HFFc6 (cell line): ENCODE measurements at regions not wholly inside any gene's neighbourhood (a gene's known extent, or its start where the extent isn't known, plus 50 kb on each side); places are given as distances from the start of the nearest gene placed in this dataset.
"Not testable (repeated sequence)": the region's sequence is repeated elsewhere in the genome, so short reads cannot be mapped to it uniquely, and the experiment has no call there.

Experiments
- DNase-seq: peaks from one replicate; pipeline ENCODE4 v3.0.0-alpha.2; 2018
- H3K27ac Mint-ChIP-seq: 2 replicates; pipeline ENCODE4 v1.8.0; 2020; ENCODE audit warnings: mild to moderate bottlenecking, mixed read lengths
- H3K27me3 Mint-ChIP-seq: 2 replicates; pipeline ENCODE4 v1.8.0; 2021; ENCODE audit warnings: mild to moderate bottlenecking, moderate library complexity, mixed read lengths; ENCODE audit not compliant: insufficient read depth
- H3K36me3 Mint-ChIP-seq: 2 replicates; pipeline ENCODE4 v1.8.0; 2021; ENCODE audit warnings: low read depth, mixed read lengths
- H3K4me1 Mint-ChIP-seq: 2 replicates; pipeline ENCODE4 v1.8.0; 2020; ENCODE audit warnings: low read depth, mixed read lengths
- H3K4me3 Mint-ChIP-seq: 2 replicates; pipeline ENCODE4 v1.8.0; 2020; ENCODE audit warnings: mild to moderate bottlenecking, moderate library complexity, mixed read lengths
- H3K9me3 Mint-ChIP-seq: 2 replicates; pipeline ENCODE4 v1.8.0; 2020; ENCODE audit warnings: mild to moderate bottlenecking, mixed read lengths
- CTCF ChIP-seq: fragments of 200-600 bp; sonication (generic); IDR thresholded peaks from 2 replicates; pipeline ENCODE4 v1.5.0; 2021; ENCODE audit warnings: antibody characterized with exemption, mild to moderate bottlenecking

- no peak for TF ChIP-seq CTCF
- no peak for DNase-seq
- Mint-ChIP-seq H3K36me3 (no peaks in the 10 kb centered on the region), H3K4me3 (no peak overlapping the region), H3K4me1 (no peaks in the 10 kb centered on the region), H3K9me3 (no peaks in the 10 kb centered on the region; the same call in 1 of the 2 replicates), H3K27ac (no peak overlapping the region), H3K27me3 (peaks cover 1% of the 10 kb centered on the region; the same call in 1 of the 2 replicates)
Observed at GRCh38 chr6:11307226-11307625, 74.8 kb upstream of the NEDD9 start.

DNA sequence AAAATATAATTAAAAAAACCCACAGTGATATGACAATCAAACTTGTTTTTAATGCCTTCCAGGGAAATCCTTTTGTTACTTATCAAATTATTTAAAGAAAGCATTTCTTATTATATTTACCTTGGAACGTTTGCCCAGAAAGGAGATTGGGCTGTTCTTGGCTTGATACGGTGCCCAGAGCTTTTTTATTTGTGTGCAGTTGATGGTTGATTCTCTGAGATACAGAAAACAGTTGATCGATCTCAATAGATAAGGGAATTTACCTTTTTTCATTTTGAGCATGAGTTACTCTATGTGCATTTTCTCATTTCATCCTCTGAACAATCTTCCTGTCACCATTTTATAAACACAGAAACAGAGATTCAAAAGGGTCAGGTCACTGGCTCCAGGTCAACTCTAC, 72.5 kb upstream of the NEDD9 start:
- Mint-ChIP-seq H3K27me3 (no peaks in the 10 kb centered on the region), H3K4me3 (no peak overlapping the region), H3K27ac (no peak overlapping the region), H3K9me3 (peaks cover 3% of the 10 kb centered on the region), H3K36me3 (peaks cover 4% of the 10 kb centered on the region; the same call in 1 of the 2 replicates), H3K4me1 (peaks cover 3% of the 10 kb centered on the region)
- TF ChIP-seq CTCF, result no peak
- DNase-seq, result no peak

DNA sequence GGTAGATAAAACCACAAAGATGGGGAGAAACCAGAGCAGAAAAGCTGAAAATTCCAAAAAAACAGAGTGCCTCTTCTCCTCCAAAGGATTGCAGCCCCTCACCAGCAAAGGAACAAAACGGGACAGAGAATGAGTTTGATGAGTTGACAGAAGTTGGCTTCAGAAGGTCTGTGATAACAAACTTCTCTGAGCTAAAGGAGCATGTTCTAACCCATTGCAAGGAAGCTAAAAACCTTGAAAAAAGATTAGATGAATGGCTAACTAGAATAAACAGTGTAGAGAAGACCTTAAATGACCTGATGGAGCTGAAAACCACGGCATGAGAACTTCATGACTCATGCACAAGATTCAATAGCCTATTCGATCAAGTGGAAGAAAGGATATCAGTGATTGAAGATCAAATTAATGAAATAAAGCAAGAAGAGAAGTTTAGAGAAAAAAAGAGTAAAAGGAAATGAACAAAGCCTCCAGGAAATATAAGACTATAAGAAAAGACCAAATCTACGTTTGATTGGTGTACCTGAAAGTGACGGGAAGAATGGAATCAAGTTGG, 67.5 kb upstream of the NEDD9 start:
- Mint-ChIP-seq H3K9me3 (peaks cover 12% of the 10 kb centered on the region), H3K36me3 (peaks cover 13% of the 10 kb centered on the region)
- H3K27me3 Mint-ChIP-seq, H3K4me3 Mint-ChIP-seq, DNase-seq, H3K27ac Mint-ChIP-seq, H3K4me1 Mint-ChIP-seq: not testable (repeated sequence)

DNA sequence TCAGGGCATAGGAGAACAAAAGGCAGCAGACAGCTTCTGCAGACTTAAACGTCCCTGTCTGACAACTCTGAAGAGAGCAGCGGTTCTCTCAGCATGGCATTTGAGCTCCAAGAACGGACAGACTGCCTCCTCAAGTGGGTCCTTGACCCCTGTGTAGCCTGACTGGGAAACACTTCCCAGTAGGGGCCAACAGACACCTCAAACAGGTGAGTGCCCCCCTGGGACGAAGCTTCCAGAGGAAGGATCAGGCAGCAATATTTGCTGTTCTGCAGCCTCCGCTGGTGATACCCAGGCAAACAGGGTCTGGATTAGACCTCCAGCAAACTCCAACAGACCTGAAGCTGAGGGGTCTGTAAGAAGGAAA, 66.9 kb upstream of the NEDD9 start:
- not testable (repeated sequence) for H3K27me3 Mint-ChIP-seq, DNase-seq

GRCh38 chr6:11298651-11299420, 66.4 kb upstream of the NEDD9 start:
- H3K27ac Mint-ChIP-seq, result no peak overlapping the region
- H3K4me3 Mint-ChIP-seq, result no peak overlapping the region
- no peak for DNase-seq
- H3K27me3 Mint-ChIP-seq, result peaks cover 2% of the 10 kb centered on the region
- peaks cover 9% of the 10 kb centered on the region for H3K4me1 Mint-ChIP-seq
- peaks cover 13% of the 10 kb centered on the region for H3K36me3 Mint-ChIP-seq
- peaks cover 12% of the 10 kb centered on the region; the same call in 1 of the 2 replicates for H3K9me3 Mint-ChIP-seq
- TF ChIP-seq CTCF, result no peak

More for the DNA sequence above, 66.9 kb upstream of the NEDD9 start:
- not testable (repeated sequence) for H3K27ac Mint-ChIP-seq, H3K4me1 Mint-ChIP-seq, H3K4me3 Mint-ChIP-seq
- Mint-ChIP-seq H3K36me3 (peaks cover 13% of the 10 kb centered on the region), H3K9me3 (peaks cover 12% of the 10 kb centered on the region)

DNA sequence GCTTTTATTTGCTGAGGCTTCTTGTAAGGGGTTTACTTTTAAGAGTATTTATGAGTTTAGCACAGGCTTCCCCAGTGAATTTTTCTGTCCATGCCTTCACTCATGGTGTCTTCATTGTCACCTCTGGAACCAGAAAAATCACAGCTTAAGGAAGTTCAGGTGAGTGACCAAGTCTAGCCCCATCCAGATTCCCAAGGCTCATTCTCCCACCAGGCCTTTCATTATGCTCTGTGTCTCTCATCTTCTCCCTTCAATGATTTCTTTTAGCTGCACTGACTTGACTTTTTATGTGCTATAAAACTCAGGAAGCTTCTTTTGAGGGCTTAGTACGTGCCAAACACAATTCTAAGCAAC, 64.9 kb upstream of the NEDD9 start:
- H3K4me1 Mint-ChIP-seq, result peaks cover 9% of the 10 kb centered on the region
- peaks cover 12% of the 10 kb centered on the region; the same call in 1 of the 2 replicates for H3K9me3 Mint-ChIP-seq
- no peak for DNase-seq
- H3K36me3 Mint-ChIP-seq, result peaks cover 13% of the 10 kb centered on the region
- TF ChIP-seq CTCF, result no peak
- H3K27me3 Mint-ChIP-seq, result peaks cover 2% of the 10 kb centered on the region
- H3K4me3 Mint-ChIP-seq, result no peak overlapping the region
- no peak overlapping the region for H3K27ac Mint-ChIP-seq
